GM21529 (cell line): ENCODE measurements at regions not wholly inside any gene's neighbourhood (a gene's known extent, or its start where the extent isn't known, plus 50 kb on each side); places are given as distances from the start of the nearest gene placed in this dataset.

Experiments
- ATAC-seq: cut with Tn5 transposase; IDR thresholded peaks from one replicate; pipeline ENCODE4 v1.9.1; 2021; ENCODE audit not compliant: unreplicated experiment

DNA sequence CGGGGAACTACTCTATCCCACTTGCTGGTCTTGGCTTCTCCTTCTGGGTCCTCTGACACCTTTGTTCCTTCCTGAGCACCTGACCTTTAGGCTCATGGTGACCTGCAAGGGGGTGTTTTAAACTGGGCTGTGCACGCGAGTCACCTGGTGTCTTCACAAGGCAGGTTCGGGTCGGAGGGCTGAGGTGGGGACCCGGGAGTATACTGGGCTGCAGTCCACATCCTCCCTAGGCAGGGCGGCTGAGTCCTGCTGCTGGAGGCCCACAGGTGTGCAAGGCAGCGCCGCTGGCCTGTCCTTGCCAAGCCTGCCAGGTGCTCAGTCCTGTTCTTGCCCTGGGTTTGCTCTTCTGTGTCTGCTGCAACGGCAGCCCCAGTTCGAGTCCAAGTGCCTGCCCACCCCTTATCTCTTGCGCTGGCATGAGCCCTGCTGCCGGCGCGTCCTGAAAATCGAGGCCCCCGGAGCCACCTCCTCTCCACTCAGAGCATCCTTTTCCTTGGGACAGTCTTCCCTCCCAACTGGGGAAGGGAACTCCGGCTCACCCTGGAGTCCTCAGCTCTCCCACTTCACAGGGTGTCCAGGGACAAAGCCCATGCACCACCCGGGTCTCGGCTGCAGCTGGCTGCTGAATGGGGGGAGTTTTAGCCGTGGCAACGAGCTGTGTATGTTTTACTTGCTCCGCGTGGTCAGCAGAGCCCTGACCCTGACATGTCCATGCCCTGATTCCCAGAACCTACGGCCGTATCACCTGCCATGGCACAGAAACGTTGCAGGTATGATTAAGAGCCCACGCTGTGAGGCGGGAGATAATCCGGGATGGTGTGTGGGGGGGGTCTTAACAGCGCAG is 193.5 kb downstream of the TEX29 start:
- ATAC-seq, result no peak

GRCh38 chr13:111514610-111515306 is 194.3 kb downstream of the TEX29 start:
- no peak for ATAC-seq

DNA sequence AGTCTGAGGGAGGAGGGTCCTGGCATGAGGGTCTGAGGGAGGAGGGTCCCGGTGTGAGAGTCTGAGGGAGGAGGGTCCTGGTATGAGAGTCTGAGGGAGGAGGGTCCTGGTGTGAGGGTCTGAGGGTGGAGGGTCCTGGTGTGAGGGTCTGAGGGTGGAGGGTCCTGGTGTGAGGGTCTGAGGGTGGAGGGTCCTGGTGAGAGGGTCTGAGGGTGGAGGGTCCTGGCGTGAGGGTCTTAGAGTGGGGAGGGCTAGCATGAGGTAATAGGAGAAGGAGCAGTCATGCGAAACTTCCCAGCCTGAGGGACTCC is 194.8 kb downstream of the TEX29 start:
- no peak for ATAC-seq

- no peak for ATAC-seq
Measured at GRCh38 chr13:111515635-111516034, 195.2 kb downstream of the TEX29 start.

- ATAC-seq, result no peak
Measured at GRCh38 chr13:111516712-111517640, 196.5 kb downstream of the TEX29 start.

DNA sequence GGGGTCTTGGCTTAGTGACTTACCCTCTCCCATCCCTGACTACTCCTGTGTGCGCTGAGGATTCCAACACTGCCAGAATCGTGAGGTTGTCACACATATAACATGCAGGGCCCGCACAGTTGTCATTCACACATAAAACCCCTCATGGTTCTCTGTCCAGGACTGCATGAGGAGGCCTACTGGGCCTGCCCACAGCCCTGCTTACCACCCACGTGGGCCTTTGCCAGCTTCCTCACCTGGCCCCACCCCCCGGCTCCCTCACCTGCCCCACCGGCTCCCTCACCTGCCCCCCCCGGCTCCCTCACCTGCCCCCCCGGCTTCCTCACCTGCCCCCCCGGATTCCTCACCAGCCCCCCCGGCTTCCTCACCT is 197.2 kb downstream of the TEX29 start:
- no peak for ATAC-seq

DNA sequence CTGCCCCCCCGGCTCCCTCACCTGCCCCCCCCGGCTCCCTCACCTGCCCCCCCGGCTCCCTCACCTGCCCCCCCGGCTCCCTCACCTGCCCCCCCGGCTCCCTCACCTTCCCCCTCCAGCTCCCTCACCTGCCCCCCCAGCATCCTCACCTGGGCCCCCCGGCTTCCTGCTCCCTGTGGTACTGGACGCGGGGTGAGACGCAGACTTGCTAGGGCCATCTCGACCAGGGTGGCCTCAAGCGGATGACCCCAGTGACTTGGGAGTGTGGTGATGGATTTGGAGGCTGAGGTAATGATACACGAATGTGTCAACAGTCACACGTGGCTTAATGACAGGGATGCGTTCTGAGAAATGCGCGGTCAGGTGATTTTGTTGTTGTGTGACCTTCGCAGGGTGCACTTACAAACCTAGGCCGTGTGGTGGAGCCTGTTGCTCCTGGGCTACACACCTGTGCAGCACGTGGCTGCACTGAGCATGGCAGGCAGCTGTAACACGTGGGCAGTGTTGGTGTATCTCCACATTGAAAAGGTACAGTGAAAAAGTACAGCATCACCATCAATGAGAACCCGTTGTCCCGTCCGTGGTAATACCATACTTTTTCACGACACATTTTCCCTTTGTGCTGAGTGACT is 197.8 kb downstream of the TEX29 start:
- ATAC-seq, result no peak

- no peak for ATAC-seq
Measured at GRCh38 chr13:111519041-111519440, 198.6 kb downstream of the TEX29 start.

GRCh38 chr13:111519490-111520170 is 199.2 kb downstream of the TEX29 start:
- ATAC-seq, result no peak

- ATAC-seq, result no peak
Measured at GRCh38 chr13:111521030-111521429, 200.6 kb downstream of the TEX29 start.

DNA sequence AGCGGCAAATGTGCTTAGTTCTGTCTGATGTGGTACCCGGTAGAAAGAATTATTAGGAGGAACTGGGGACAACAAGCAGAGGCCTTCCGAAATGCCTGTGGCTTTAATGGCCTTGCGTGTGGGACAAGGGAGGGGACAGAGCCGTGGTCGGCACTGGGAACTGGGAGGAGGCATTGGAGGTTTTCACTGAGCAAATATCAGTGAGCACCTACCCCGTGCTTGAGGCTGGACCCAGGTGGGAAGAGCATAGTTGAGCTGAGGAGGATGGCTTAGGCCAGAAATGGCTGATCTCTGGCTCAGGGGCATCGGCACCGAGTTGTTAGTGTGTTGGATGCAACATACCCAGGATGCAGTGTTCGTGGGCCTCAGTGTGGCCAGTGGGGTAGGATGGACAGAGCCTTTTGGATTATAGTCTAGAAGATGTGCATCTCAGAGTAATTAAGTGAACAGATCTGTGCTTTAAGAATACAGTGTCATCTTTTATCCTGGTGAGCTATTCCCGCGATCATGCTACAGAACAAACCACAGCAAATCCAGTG is 201.3 kb downstream of the TEX29 start:
- no peak for ATAC-seq

- no peak for ATAC-seq
Measured at GRCh38 chr13:111525320-111526118, 205.1 kb downstream of the TEX29 start.

DNA sequence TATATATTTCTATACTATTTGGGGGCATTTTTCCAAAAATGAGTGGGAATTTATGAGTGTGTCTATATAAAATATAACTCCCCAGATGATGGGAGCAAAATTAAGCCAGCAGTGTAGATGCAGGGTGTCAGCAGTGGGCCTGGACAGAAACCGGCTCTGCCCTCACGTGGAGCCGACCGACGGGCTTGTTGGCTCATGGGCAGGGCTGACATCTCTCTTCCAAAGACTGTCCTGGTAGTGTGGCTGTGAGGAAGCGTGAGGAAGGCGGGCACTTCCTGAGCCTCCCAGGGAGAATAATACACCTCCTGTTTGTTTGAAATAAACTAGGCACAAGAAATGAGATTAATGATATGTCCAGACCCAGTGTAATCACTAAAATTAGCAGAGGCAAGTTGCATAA is 206.5 kb downstream of the TEX29 start:
- no peak for ATAC-seq

GRCh38 chr13:111527614-111528229 is 207.3 kb downstream of the TEX29 start:
- no peak for ATAC-seq

- ATAC-seq, result no peak
Measured at GRCh38 chr13:111528513-111528912, 208.1 kb downstream of the TEX29 start.

GRCh38 chr13:111530137-111530870 is 209.9 kb downstream of the TEX29 start:
- no peak for ATAC-seq

GRCh38 chr13:111531505-111531904 is 211.1 kb downstream of the TEX29 start:
- no peak for ATAC-seq

GRCh38 chr13:111532111-111532510 is 211.7 kb downstream of the TEX29 start:
- ATAC-seq, result no peak
